ENCODE measurements at regions not wholly inside any gene's neighbourhood (a gene's known extent, or its start where the extent isn't known, plus 50 kb on each side); places are given as distances from the start of the nearest gene placed in this dataset.

DNA sequence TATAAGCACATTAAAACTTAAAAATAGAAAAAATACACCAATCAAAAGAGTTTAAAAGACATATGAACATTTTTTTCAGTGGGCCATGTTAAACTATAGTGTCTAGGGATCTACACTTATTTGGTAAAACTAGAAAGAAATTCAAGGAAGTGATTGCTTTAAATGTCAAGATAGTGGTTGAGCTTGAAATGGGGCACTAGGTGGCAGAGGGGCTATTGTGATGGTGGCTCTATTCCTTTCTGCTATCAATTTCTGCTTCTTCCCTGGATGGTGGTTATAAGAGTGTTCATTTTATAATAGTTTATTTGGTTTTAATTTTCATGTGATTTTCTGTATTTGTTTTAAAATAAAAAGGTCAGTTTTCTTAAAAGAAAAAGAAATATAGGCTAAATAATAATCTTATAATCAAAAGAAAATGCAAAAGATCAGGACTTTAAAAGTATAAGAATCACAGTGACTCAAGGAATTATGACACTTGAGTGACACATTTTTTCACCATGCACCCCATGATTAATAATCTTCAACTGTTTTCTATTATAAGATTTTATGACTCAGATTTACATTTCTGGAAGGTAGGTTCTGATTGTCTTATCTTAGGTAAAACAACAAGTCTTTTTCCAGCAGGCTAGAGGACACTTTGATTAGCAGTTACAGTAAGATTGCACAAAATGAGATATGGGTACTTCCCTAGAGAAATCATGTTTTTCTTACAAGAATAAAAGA, 137.5 kb downstream of the FSCB start:
- TF ChIP-seq, protein P1, sequence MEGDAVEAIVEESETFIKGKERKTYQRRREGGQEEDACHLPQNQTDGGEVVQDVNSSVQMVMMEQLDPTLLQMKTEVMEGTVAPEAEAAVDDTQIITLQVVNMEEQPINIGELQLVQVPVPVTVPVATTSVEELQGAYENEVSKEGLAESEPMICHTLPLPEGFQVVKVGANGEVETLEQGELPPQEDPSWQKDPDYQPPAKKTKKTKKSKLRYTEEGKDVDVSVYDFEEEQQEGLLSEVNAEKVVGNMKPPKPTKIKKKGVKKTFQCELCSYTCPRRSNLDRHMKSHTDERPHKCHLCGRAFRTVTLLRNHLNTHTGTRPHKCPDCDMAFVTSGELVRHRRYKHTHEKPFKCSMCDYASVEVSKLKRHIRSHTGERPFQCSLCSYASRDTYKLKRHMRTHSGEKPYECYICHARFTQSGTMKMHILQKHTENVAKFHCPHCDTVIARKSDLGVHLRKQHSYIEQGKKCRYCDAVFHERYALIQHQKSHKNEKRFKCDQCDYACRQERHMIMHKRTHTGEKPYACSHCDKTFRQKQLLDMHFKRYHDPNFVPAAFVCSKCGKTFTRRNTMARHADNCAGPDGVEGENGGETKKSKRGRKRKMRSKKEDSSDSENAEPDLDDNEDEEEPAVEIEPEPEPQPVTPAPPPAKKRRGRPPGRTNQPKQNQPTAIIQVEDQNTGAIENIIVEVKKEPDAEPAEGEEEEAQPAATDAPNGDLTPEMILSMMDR (conservative IDR thresholded peaks at IDR 0.05; ENCODE audit: low read depth, low read length): peak; percentile 62
- TF ChIP-seq EZH2 (IDR thresholded peaks at IDR 0.05; ENCODE audit: borderline replicate concordance, low read depth, low read length, poor library complexity, severe bottlenecking): no peak
